Body of pancreas (tissue), 4 donors: ENCODE measurements at regions not wholly inside any gene's neighbourhood (a gene's known extent, or its start where the extent isn't known, plus 50 kb on each side); places are given as distances from the start of the nearest gene placed in this dataset.

ENCODE experiments used
- CTCF ChIP-seq, 7 experiments: fragments of 450-650 bp in 4 of 7; fragments of 200-600 bp in 3 of 7; sonication (generic) in 3 of 7; IDR thresholded peaks; one replicate each; pipeline ENCODE4 v1.5.1; 2016 to 2019; ENCODE audit warnings: antibody characterized with exemption in 7 of 7
- POLR2A ChIP-seq, 3 donors: fragments of 450-650 bp; IDR thresholded peaks; one replicate each; pipeline ENCODE4 v1.6.1; 2016; ENCODE audit warnings: antibody characterized with exemption in 3 of 3, mild to moderate bottlenecking in 2 of 3

DNA sequence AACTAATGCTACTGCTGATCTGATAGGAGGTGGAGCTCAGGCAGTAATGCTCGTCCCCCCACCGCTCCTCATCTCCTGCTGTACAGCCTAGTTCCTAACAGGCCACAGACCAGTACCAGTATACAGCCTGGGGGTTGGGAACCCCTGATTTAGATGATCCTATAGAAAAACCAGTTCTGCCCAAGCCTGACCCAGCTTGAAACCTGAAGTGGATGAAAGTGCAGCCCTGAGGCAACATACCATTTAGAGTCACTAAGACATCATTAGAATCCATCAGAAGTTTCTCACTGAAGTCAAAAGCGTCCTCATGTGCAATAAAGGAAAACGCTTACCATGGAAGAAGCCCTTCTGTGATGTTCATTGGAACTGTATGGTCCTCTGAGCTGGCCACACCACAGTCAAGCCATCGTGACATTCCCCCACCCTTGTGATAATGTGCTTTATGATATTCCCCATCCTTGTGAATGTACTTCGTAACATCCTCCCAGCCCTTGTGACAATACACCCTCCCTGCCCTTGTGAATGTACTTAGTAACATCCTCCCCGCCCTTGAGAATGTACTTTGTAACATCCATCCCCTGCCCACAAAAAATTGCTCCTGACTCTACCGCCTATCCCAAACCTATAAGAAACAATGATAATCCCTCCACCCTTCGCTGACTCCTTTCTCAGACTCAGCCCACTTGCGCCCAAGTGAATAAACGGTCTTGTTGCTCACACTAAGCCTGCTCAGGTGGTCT is 65.9 kb upstream of the HECTD2 start:
- TF ChIP-seq CTCF (IDR thresholded peaks at IDR 0.05), result no peak
- no peak for TF ChIP-seq POLR2A (IDR thresholded peaks at IDR 0.05)
